GM12891 (cell line): ENCODE measurements at regions not wholly inside any gene's neighbourhood (a gene's known extent, or its start where the extent isn't known, plus 50 kb on each side); places are given as distances from the start of the nearest gene placed in this dataset.

ENCODE experiments used
- DNase-seq: peaks from one replicate; pipeline ENCODE4 v3.0.0; 2011; ENCODE audit warnings: low spot score; ENCODE audit not compliant: insufficient read length
- FAIRE-seq: peaks from 2 replicates; lab custom pipeline; 2011; peaks lifted over from hg19 to GRCh38; lab: Jason Lieb, UNC
- PAX5 ChIP-seq: IDR thresholded peaks from 2 replicates; pipeline ENCODE4 v1.6.1; 2011; ENCODE audit warnings: low read length, moderate library complexity, mild to moderate bottlenecking; ENCODE audit not compliant: insufficient read depth, severe bottlenecking
- POLR2A ChIP-seq: IDR thresholded peaks from 2 replicates; pipeline ENCODE4 v1.6.1; 2011; ENCODE audit warnings: low read depth, low read length, control low read depth
- POLR2AphosphoS5 ChIP-seq: IDR thresholded peaks from 2 replicates; pipeline ENCODE4 v1.6.1; 2011; ENCODE audit warnings: low read depth, low read length, control low read depth
- POU2F2 ChIP-seq: IDR thresholded peaks from 2 replicates; pipeline ENCODE4 v1.6.1; 2011; ENCODE audit warnings: low read depth, mild to moderate bottlenecking, control low read depth, low read length, moderate library complexity
- SPI1 ChIP-seq: IDR thresholded peaks from 2 replicates; pipeline ENCODE4 v1.6.1; 2011; ENCODE audit warnings: low read depth, low read length, control low read depth
- TAF1 ChIP-seq: IDR thresholded peaks from 2 replicates; pipeline ENCODE4 v1.6.1; 2011; ENCODE audit warnings: low read depth, low read length, control low read depth

DNA sequence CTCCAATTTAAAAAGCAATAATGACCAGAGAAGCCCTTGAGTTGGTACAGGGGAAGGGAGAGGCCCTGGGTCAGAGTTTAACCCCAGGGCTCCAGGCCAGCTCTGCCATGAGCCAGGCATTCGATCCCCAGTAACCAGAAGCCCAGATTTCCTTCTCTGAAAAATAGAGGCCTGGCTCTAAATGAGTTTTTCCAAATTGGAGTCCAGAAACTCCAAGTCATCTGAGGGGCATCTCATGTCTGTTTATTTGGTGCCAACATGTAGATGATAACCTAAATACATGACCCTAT lies 381.9 kb downstream of the CTTN start:
- FAIRE-seq, result no peak
- TF ChIP-seq POLR2AphosphoS5 (no peak), POLR2A (no peak), PAX5 (no peak), SPI1 (no peak), TAF1 (no peak), POU2F2 (no peak)
- DNase-seq, result no peak

DNA sequence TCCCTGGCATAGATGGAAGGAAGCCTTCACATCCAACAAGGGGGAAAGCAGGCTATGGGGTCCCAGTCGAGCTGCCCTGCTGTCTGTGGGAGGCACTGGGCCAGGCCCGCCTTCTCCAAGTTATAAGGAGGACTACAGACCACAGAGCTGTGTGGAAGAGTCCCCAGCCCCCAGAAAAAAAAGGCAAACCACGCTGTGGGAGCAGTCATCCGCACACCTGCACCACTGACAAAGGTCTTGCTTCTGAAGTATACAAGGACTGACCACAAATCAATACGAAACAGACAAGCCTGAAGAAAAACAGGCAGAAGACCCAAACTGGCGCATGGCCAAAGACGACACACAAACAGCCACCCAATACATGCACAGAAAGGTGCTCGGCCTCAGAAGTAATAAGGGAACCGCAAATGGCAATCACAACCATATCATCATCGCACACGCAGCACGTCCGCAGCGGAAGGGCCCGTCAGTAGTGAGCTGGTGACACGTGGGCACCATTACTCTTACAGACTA lies 384.1 kb downstream of the CTTN start:
- FAIRE-seq (no peak), DNase-seq (no peak)
- no peak for TF ChIP-seq TAF1
- no peak for TF ChIP-seq POLR2A
- no peak for TF ChIP-seq SPI1
- TF ChIP-seq POU2F2, result no peak
- TF ChIP-seq POLR2AphosphoS5, result no peak
- no peak for TF ChIP-seq PAX5

DNA sequence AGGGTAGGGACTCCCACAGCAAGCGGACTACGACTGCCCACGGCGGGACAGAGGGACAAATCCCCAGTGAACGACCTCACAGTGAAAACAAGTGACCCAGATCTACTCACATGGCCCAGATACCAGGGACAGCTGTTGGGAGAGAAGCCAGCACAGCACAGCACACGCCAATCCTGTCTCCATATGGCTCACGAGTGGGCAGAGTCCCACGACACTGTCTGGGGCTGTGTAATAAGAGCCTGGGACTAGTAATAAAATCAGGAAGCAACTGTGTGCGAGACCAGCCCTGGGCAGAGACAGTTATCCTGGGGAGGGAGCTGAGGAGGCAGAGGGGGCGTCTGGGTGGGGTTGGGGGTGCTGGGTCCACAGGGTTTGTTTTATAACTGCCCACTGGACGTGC lies 385.0 kb downstream of the CTTN start:
- DNase-seq, result no peak
- no peak for FAIRE-seq
- TF ChIP-seq PAX5 (no peak), SPI1 (no peak), POLR2AphosphoS5 (no peak), TAF1 (no peak), POLR2A (no peak), POU2F2 (no peak)

DNA sequence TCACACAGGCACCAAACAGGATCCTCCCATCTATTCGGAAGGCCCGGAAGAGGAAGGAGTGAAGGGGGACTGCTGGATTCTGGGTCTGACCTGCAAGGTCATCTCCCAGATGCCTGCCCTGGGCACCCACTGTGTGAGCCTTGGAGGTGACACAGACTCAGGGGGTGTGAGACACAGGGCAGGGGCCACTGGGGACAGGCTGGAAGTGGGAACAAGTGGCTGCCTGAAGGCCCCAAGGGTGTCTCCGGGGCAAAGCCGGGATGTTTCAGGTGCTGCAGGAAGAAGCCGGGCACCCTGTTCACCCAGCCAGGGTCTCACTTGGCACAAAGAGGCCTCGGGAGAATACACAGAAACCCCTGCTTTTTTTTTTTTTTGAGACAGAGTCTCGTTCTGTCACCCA lies 385.5 kb downstream of the CTTN start:
- TF ChIP-seq POU2F2 (no peak), SPI1 (no peak), POLR2AphosphoS5 (no peak), POLR2A (no peak), TAF1 (no peak), PAX5 (no peak)
- DNase-seq, result no peak
- FAIRE-seq, result no peak

DNA sequence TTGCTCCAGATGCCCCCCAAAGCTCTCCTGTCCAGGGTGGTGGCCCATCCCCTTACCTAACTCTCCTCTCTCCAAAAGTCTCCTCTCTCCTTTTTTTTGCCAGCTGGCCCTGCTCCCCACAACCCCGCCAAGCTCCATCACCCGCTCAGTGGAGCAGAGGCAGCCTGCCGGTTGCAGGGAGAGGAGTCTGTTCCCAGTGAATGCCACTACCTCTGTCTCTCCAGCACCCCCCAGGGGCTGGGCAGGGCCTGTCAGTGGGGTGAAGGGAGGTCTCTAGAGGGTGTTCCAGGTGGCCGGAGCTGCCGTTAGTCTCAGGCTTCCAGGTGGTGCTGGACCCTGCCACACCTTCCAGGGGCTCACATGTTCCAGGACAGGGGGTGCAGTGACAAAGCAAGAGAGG lies 387.0 kb downstream of the CTTN start:
- TF ChIP-seq TAF1 (no peak), POLR2AphosphoS5 (no peak), SPI1 (no peak), POU2F2 (no peak)
- FAIRE-seq, result no peak
- no peak for DNase-seq

DNA sequence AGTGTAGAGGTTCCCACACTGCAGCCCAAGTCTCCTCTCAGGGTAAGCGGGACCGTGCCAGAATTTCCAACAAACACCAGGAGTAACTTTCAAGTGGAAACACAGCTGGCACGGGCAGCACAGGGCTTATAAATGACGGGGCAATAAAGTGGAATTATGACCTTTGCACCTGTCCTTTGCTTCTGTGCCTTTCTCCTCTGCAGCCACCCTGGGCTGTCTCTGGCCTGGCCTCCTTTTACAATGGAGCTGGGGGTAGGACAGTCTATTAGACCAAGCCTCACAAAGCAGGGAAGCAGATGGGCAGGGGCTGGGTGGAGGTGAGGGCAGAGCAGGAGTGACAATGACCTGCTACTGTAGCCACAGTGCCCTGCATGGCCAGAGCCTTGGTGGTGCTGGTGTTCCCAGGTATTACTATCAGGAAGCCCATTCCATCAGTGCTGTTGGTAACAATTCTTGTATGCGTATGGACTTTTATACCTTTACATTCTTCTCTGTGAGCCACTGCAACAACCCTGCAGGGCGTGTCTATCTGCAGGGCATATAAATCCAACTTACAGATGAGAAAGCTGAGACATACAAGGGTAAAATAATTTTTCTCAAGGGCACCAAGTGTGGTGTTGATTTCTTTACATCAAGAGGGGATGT lies 387.8 kb downstream of the CTTN start:
- FAIRE-seq (no peak), DNase-seq (no peak)
- TF ChIP-seq SPI1, result no peak
- TF ChIP-seq POU2F2, result no peak
- TF ChIP-seq TAF1, result no peak
- TF ChIP-seq POLR2AphosphoS5, result no peak
- no peak for TF ChIP-seq PAX5
- no peak for TF ChIP-seq POLR2A

DNA sequence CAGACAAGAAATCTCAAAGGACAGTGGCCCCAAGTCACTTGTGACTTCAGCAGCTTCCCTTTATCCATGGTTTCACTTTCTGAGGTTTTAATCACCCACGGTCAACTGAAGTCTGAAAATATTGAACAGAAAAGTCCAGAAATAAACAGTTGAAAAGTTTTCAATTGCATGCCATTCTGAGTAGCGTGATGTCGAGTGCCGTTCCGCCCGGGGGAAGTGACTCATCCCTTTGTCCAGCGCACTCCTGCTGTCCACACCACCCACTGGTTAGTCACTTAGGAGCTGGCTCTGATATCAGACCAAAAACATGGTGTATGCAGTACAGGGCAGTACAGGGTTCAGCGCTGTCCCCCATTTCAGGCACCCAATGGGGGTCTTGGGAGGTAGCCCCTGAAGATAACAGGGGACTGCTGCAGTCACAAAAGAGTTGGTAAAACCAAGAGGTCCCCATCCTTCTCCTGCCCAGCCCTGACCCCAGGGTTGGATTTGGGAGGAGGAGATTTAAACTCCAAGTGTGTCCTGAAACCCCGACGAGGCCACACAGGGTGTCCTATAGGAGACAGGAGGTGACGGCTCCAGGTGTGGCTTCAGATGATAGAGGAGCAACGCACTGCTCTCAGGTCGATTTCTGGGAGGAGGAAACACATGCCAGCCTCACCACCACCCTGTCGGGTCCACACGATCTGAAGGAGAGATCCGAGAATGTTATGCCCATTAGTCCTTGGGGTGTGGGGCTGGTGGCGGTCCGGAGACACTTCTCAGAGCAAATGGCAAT lies 390.1 kb downstream of the CTTN start:
- TF ChIP-seq POLR2AphosphoS5 (no peak), SPI1 (no peak), TAF1 (no peak), POU2F2 (no peak), PAX5 (no peak), POLR2A (no peak)
- FAIRE-seq, result no peak
- DNase-seq, result no peak

DNA sequence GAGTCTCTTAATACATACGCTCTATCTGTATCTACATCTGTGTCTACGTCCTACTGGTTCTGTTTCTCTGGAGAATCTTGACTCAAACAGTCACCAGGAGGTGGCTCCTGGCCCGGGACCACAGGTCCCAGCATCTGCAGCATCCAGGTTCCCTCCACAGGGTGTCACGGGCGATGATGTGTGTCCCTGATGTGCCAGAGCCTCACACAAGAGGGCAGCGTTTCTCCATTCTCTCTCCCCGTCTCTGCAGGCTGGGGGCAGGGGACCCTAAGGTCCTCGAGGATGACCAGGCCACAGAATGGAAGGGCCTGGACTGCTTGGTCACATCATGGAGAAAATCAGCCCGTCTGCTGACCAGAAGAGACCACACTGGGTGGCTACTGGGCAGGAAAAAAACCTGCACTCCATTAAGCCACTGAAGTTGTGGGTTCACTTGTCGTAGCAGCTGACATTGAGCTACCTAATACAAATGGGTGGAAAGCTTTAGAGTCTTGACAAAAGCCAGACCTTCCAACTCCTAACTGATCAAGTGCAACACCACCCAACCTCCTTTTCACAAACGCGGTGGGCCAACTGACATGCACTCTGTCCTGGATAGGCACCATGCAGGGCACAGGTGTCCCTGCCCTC lies 392.5 kb downstream of the CTTN start:
- DNase-seq (no peak), FAIRE-seq (no peak)
- no peak for TF ChIP-seq POLR2A
- no peak for TF ChIP-seq POLR2AphosphoS5

DNA sequence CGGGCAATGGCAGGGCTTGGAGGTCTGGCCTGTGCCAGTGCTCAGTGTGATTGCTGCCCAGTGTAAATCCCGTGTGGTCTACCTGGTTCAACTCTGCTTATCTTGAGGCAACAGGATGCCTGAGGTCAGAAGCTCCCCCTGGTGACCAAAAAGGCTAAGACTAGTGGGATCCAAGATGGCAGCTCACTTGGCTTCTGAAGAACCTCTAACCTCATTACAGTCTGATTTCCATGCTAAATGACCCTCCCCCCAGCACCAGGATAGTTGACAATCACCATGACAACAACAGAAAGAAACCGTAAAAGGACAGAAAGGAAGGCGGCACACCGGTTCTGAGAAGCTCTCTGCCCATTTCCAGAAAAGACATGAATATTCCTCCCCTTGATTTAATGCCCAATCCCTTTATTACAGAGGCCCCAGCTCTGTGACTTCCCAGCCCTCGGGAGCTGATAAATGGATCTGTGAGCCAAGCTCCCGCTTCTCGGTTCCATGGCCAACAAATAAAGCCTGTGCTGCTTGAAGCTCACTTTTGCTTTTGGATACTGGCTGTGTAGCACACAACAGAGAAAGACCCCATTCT lies 398.4 kb downstream of the CTTN start:
- no peak for FAIRE-seq
- no peak for TF ChIP-seq TAF1
- TF ChIP-seq POLR2AphosphoS5, result no peak
- TF ChIP-seq SPI1, result no peak
- TF ChIP-seq POLR2A, result no peak
- no peak for TF ChIP-seq POU2F2
- TF ChIP-seq PAX5, result no peak

More for the DNA sequence above, 398.4 kb downstream of the CTTN start:
- no peak for DNase-seq
